B cell (primary cell): ENCODE measurements at regions not wholly inside any gene's neighbourhood (a gene's known extent, or its start where the extent isn't known, plus 50 kb on each side); places are given as distances from the start of the nearest gene placed in this dataset.

Experiments used
- ATAC-seq: fragments of 200-7000 bp; cut with Tn5 transposase; one replicate; pipeline ENCODE4 v1.10.0; 2021; ENCODE audit warnings: low read depth, mild to moderate bottlenecking, moderate number of reproducible peaks, moderate library complexity
- CTCF ChIA-PET: fragments of 350-600 bp; sonication (Branson Sonifier 250); formaldehyde crosslinking; loops from one replicate; lab custom pipeline; 2021; ENCODE audit warnings: antibody characterized with exemption, inconsistent platforms; lab: Charles Lee
- POLR2A ChIA-PET: fragments of 350-600 bp; sonication (Branson Sonifier 250); formaldehyde crosslinking; loops from one replicate; lab custom pipeline; 2021; ENCODE audit warnings: antibody characterized with exemption; lab: Charles Lee
- DNase-seq: peaks from one replicate; pipeline ENCODE4 v3.0.0; 2013
- H2AFZ ChIP-seq: 2 replicates; pipeline ENCODE4 v1.6.1; 2012; ENCODE audit warnings: mild to moderate bottlenecking, low read depth, low read length; ENCODE audit not compliant: insufficient read depth, poor library complexity, severe bottlenecking
- H3K27ac ChIP-seq, 2 donors: 1 replicate in 1 of 2; 2 replicates in 1 of 2; pipeline ENCODE4 v1.5.1; 2012 to 2013; ENCODE audit warnings: low read length in 2 of 2, mild to moderate bottlenecking in 2 of 2, moderate library complexity in 1 of 2
- H3K27me3 ChIP-seq, 4 experiments: fragments of 200-600 bp in 1 of 4; sonication (generic) in 1 of 4; replicated peaks in 1 of 4; 1 replicate in 2 of 4; 2 replicates in 2 of 4; pipeline versions ENCODE4 v1.6.1 to v1.7.0; 2013 to 2016; ENCODE audit warnings: low read length in 3 of 4, mild to moderate bottlenecking in 2 of 4, mixed read lengths in 1 of 4, moderate library complexity in 1 of 4; ENCODE audit not compliant: insufficient read depth in 4 of 4, control insufficient read depth in 3 of 4; ENCODE audit errors: control extremely low read depth in 1 of 4
- H3K36me3 ChIP-seq, 2 experiments: replicated peaks in 1 of 2; 1 replicate in 1 of 2; 2 replicates in 1 of 2; pipeline versions ENCODE4 v1.6.1 to v1.7.1; 2013; ENCODE audit warnings: low read length in 1 of 2; ENCODE audit not compliant: insufficient read depth in 2 of 2, control insufficient read depth in 1 of 2; ENCODE audit errors: control extremely low read depth in 1 of 2, extremely low read depth in 1 of 2
- H3K4me1 ChIP-seq, 2 donors: fragments of 200-600 bp in 1 of 2; sonication (generic) in 1 of 2; 1 replicate in 1 of 2; 2 replicates in 1 of 2; pipeline versions ENCODE4 v1.5.1 to v1.6.1; 2013 to 2017; ENCODE audit warnings: low read length in 2 of 2; ENCODE audit not compliant: control insufficient read depth in 2 of 2, insufficient read depth in 2 of 2
- H3K4me2 ChIP-seq: replicated peaks from 2 replicates; pipeline ENCODE3; 2012; ENCODE audit warnings: mild to moderate bottlenecking, low read depth, low read length; ENCODE audit not compliant: poor library complexity, severe bottlenecking
- H3K4me3 ChIP-seq, 5 experiments: fragments of 200-600 bp in 1 of 5; sonication (generic) in 1 of 5; 1 replicate in 3 of 5; 2 replicates in 2 of 5; pipeline versions ENCODE4 v1.5.1 to v1.7.0; 2011 to 2016; ENCODE audit warnings: low read length in 4 of 5, mild to moderate bottlenecking in 4 of 5, low read depth in 2 of 5, control low read depth in 1 of 5, moderate library complexity in 1 of 5; ENCODE audit not compliant: insufficient read depth in 1 of 5; ENCODE audit errors: control extremely low read depth in 1 of 5, extremely low read depth in 1 of 5
- H3K79me2 ChIP-seq: fragments of 200-600 bp; sonication (generic); one replicate; pipeline ENCODE4 v1.6.0; 2016; ENCODE audit warnings: low read length; ENCODE audit not compliant: control insufficient read depth, insufficient read depth
- H3K9ac ChIP-seq: fragments of 200-600 bp; sonication (generic); 2 replicates; pipeline ENCODE4 v1.6.1; 2017; ENCODE audit warnings: mild to moderate bottlenecking, low read length, moderate library complexity
- H3K9me3 ChIP-seq, 3 donors: one replicate each; pipeline versions ENCODE4 v1.6.1 to v1.7.1; 2013; ENCODE audit warnings: low read length in 2 of 3; ENCODE audit not compliant: control insufficient read depth in 2 of 3, insufficient read depth in 1 of 3; ENCODE audit errors: control extremely low read depth in 1 of 3
- H4K20me1 ChIP-seq: 2 replicates; pipeline ENCODE4 v1.6.0; 2012; ENCODE audit warnings: mild to moderate bottlenecking, low read length; ENCODE audit not compliant: insufficient read depth, control insufficient read depth, poor library complexity, severe bottlenecking
- H3K27ac Mint-ChIP-seq: one replicate; pipeline ENCODE4 v1.8.0; 2021; ENCODE audit warnings: mixed read lengths
- H3K27me3 Mint-ChIP-seq: one replicate; pipeline ENCODE4 v1.8.0; 2021; ENCODE audit warnings: mixed read lengths
- H3K4me1 Mint-ChIP-seq: one replicate; pipeline ENCODE4 v1.8.0; 2021; ENCODE audit warnings: mixed read lengths
- H3K4me3 Mint-ChIP-seq: one replicate; pipeline ENCODE4 v1.8.0; 2021; ENCODE audit warnings: mixed read lengths
- H3K9me3 Mint-ChIP-seq: one replicate; pipeline ENCODE4 v1.8.0; 2022; ENCODE audit warnings: mixed read lengths; ENCODE audit not compliant: insufficient read depth
- CTCF ChIP-seq: fragments of 200-600 bp; IDR thresholded peaks from one replicate; pipeline ENCODE4 v1.8.0; 2022; ENCODE audit warnings: antibody characterized with exemption, mild to moderate bottlenecking
- EZH2 ChIP-seq: IDR thresholded peaks from 2 replicates; pipeline ENCODE4 v1.6.1; 2012; ENCODE audit warnings: borderline replicate concordance, low read depth, mild to moderate bottlenecking, moderate library complexity, low read length; ENCODE audit not compliant: insufficient read depth, poor library complexity, severe bottlenecking
- WGBS: methylation state at CpG from one replicate; pipeline ENCODE4 v1.1.5; 2013; ENCODE audit warnings: missing lambda C conversion rate; ENCODE audit not compliant: insufficient coverage; 5-methylcytosine and 5-hydroxymethylcytosine counted together
- intact Hi-C: fragments of 100-400 bp; cut with micrococcal nuclease; formaldehyde crosslinking; loops from one replicate; pipeline ENCODE4 v1.10.0; 2022

GRCh38 chr12:13924286-13924685, 57.1 kb downstream of the GRIN2B start:
- TF ChIP-seq EZH2 (no peak), CTCF (no peak)
- Mint-ChIP-seq H3K9me3 (no peaks in the 10 kb centered on the region), H3K4me3 (no peak overlapping the region), H3K27me3 (peaks cover 28% of the 10 kb centered on the region), H3K4me1 (no peaks in the 10 kb centered on the region), H3K27ac (no peak overlapping the region)
- POLR2A ChIA-PET = no interaction called here
- Histone ChIP-seq H3K27me3 (peaks cover 0 to 9% (median 2%) of the 10 kb centered on the region in 4 experiments), H3K9ac (no peak overlapping the region), H3K27ac (no peak overlapping the region), H3K4me3 (no peak overlapping the region), H4K20me1 (no peaks in the 10 kb centered on the region), H3K9me3 (no peaks in the 10 kb centered on the region), H3K79me2 (no peaks in the 10 kb centered on the region), H3K36me3 (no peaks in the 10 kb centered on the region), H3K4me2 (no peak overlapping the region), H2AFZ (no peak overlapping the region), H3K4me1 (no peaks in the 10 kb centered on the region)
- no CpG with 5 or more reads among the region's 2 CpGs for WGBS
- intact Hi-C loops = no loop called here
- no peak for DNase-seq
- ATAC-seq = no peak
- CTCF ChIA-PET = no interaction called here

DNA sequence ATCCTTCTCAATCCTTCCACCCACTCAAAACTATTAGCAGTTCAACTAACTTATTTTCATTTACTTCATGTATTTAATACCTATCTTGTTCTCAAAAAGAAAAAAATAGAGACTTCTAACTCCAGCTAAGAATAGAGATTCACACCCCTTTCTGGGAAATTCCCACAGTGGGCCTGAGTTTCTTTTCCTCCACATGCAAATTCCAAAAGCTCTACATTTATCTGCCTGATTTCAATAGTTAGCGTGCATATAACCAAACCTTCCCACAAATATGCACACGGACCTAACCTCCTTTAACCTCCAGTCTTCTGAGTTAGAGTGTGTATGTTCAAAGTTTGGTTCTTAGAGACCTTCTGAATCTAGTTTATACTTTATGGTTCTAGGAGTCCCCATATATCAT, 62.5 kb downstream of the GRIN2B start:
- Mint-ChIP-seq H3K27ac (no peak overlapping the region), H3K4me1 (peaks cover 2% of the 10 kb centered on the region), H3K9me3 (peaks cover 2% of the 10 kb centered on the region), H3K27me3 (peaks cover 16% of the 10 kb centered on the region), H3K4me3 (no peak overlapping the region)
- Histone ChIP-seq H3K4me3 (no peak overlapping the region), H3K79me2 (no peaks in the 10 kb centered on the region), H2AFZ (no peak overlapping the region), H3K4me1 (no peaks in the 10 kb centered on the region), H3K9me3 (no peaks in the 10 kb centered on the region), H3K27ac (no peak overlapping the region), H3K27me3 (peaks cover 0 to 6% (median 3%) of the 10 kb centered on the region in 4 experiments), H3K9ac (no peak overlapping the region), H3K36me3 (no peaks in the 10 kb centered on the region), H4K20me1 (no peaks in the 10 kb centered on the region), H3K4me2 (no peak overlapping the region)
- no peak for ATAC-seq
- no CpG with 5 or more reads among the region's 2 CpGs for WGBS
- CTCF ChIA-PET = no interaction called here
- POLR2A ChIA-PET = no interaction called here
- intact Hi-C loops = no loop called here
- TF ChIP-seq CTCF (no peak), EZH2 (no peak)
- DNase-seq = no peak
